NCI-H1930 (cell line): ENCODE measurements at regions not wholly inside any gene's neighbourhood (a gene's known extent, or its start where the extent isn't known, plus 50 kb on each side); places are given as distances from the start of the nearest gene placed in this dataset.
A peak's percentile ranks its signal among the peaks of the same experiment; 100 is the strongest.
"Not testable (repeated sequence)": the region's sequence is repeated elsewhere in the genome, so short reads cannot be mapped to it uniquely, and the experiment has no call there.

Experiments used
- DNase-seq, 2 experiments: peaks; one replicate each; lab custom pipeline; 2025; lab: John Stamatoyannopoulos, UW

- DNase-seq, result no peak
Measured at GRCh38 chr3:99315896-99316295, 322.5 kb upstream of the COL8A1 start.

GRCh38 chr3:99313485-99313884 lies 324.9 kb upstream of the COL8A1 start:
- no peak for DNase-seq

- no peak for DNase-seq
Measured at GRCh38 chr3:99298661-99299060, 339.7 kb upstream of the COL8A1 start.

- DNase-seq, result no peak
Measured at GRCh38 chr3:99295836-99296235, 342.6 kb upstream of the COL8A1 start.

GRCh38 chr3:99294092-99294491 lies 344.3 kb upstream of the COL8A1 start:
- DNase-seq, result not testable (repeated sequence)

- DNase-seq, result no peak
Measured at GRCh38 chr3:99287876-99288275, 350.5 kb upstream of the COL8A1 start.

- DNase-seq, result peak in 1 of 2 experiments; percentile 0
Measured at GRCh38 chr3:99286266-99286845, 352.0 kb upstream of the COL8A1 start.

- DNase-seq, result no peak
Measured at GRCh38 chr3:99269606-99270351, 368.3 kb upstream of the DCBLD2 start.

- no peak for DNase-seq
Measured at GRCh38 chr3:99256788-99257187, 355.3 kb upstream of the DCBLD2 start.

GRCh38 chr3:99253963-99254355 lies 352.5 kb upstream of the DCBLD2 start:
- no peak for DNase-seq

GRCh38 chr3:99250821-99251355 lies 349.4 kb upstream of the DCBLD2 start:
- DNase-seq, result no peak

GRCh38 chr3:99250272-99250671 lies 348.8 kb upstream of the DCBLD2 start:
- DNase-seq, result no peak

- DNase-seq, result no peak
Measured at GRCh38 chr3:99249627-99250026, 348.1 kb upstream of the DCBLD2 start.

GRCh38 chr3:99248913-99249312 lies 347.4 kb upstream of the DCBLD2 start:
- no peak for DNase-seq

GRCh38 chr3:99248130-99248529 lies 346.6 kb upstream of the DCBLD2 start:
- no peak for DNase-seq

- DNase-seq, result no peak
Measured at GRCh38 chr3:99246010-99246654, 344.6 kb upstream of the DCBLD2 start.

GRCh38 chr3:99242271-99242670 lies 340.8 kb upstream of the DCBLD2 start:
- no peak for DNase-seq

- no peak for DNase-seq
Measured at GRCh38 chr3:99240700-99241099, 339.2 kb upstream of the DCBLD2 start.

GRCh38 chr3:99236576-99236975 lies 335.1 kb upstream of the DCBLD2 start:
- DNase-seq, result no peak

- no peak for DNase-seq
Measured at GRCh38 chr3:99232696-99233095, 331.2 kb upstream of the DCBLD2 start.

- no peak for DNase-seq
Measured at GRCh38 chr3:99218468-99218867, 317.0 kb upstream of the DCBLD2 start.

GRCh38 chr3:99212969-99213368 lies 311.5 kb upstream of the DCBLD2 start:
- DNase-seq, result no peak

GRCh38 chr3:99211309-99211708 lies 309.8 kb upstream of the DCBLD2 start:
- DNase-seq, result no peak
